Thyroid gland (tissue), 4 donors: ENCODE measurements at regions not wholly inside any gene's neighbourhood (a gene's known extent, or its start where the extent isn't known, plus 50 kb on each side); places are given as distances from the start of the nearest gene placed in this dataset.

Source experiments
- CTCF ChIP-seq, 6 experiments: fragments of 200-600 bp in 3 of 6; fragments of 450-650 bp in 3 of 6; sonication (generic) in 3 of 6; IDR thresholded peaks; one replicate each; pipeline ENCODE4 v1.5.1; 2016 to 2019; ENCODE audit warnings: antibody characterized with exemption in 6 of 6, mild to moderate bottlenecking in 2 of 6, inconsistent platforms in 1 of 6, moderate library complexity in 1 of 6
- POLR2A ChIP-seq, 2 donors: fragments of 450-650 bp; IDR thresholded peaks; one replicate each; pipeline ENCODE4 v1.6.1; 2017; ENCODE audit warnings: antibody characterized with exemption in 2 of 2, mild to moderate bottlenecking in 2 of 2, moderate library complexity in 1 of 2

- TF ChIP-seq CTCF (IDR thresholded peaks at IDR 0.05) (no peak), POLR2A (IDR thresholded peaks at IDR 0.05) (no peak)
Observed at GRCh38 chrY:8715226-8715625, 622.0 kb upstream of the TSPY4 start.
